OCI-LY7 (cell line): ENCODE measurements at regions not wholly inside any gene's neighbourhood (a gene's known extent, or its start where the extent isn't known, plus 50 kb on each side); places are given as distances from the start of the nearest gene placed in this dataset.

Experiments
- BruUV-seq: library from RNA; stranded (reverse); fragments of 400-500 nt; replicated peaks from 2 replicates; lab custom pipeline; 2021; lab: Mats Ljungman, UMichigan
- CTCF ChIA-PET: fragments of 300-600 bp; sonication (Branson Sonifier 250); formaldehyde crosslinking; loops from one replicate; lab custom pipeline; 2022; ENCODE audit warnings: antibody characterized with exemption; ENCODE audit not compliant: unreplicated experiment; lab: Charles Lee
- POLR2A ChIA-PET: fragments of 300-600 bp; sonication (Branson Sonifier 250); formaldehyde crosslinking; loops from one replicate; lab custom pipeline; 2022; ENCODE audit warnings: antibody characterized with exemption; lab: Charles Lee
- DNase-seq: peaks from one replicate; pipeline ENCODE4 v3.0.0-alpha.2; 2015; ENCODE audit warnings: low spot score
- H2AFZ ChIP-seq: fragments of 200-600 bp; sonication (generic), shearing (Covaris generic); 2 replicates; pipeline ENCODE4 v1.6.1; 2014; ENCODE audit warnings: mild to moderate bottlenecking, antibody characterized with exemption, low read length, moderate library complexity
- H3K27ac ChIP-seq: fragments of 200-600 bp; sonication (generic); 2 replicates; pipeline ENCODE4 v1.5.1; 2014; ENCODE audit warnings: mixed run types, low read depth, mild to moderate bottlenecking, moderate library complexity, low read length, inconsistent platforms; ENCODE audit not compliant: poor library complexity, severe bottlenecking
- H3K36me3 ChIP-seq: fragments of 200-600 bp; sonication (generic); 2 replicates; pipeline ENCODE4 v1.6.1; 2014; ENCODE audit warnings: mild to moderate bottlenecking, antibody characterized with exemption, low read length, moderate library complexity, mixed read lengths; ENCODE audit not compliant: insufficient read depth
- H3K4me1 ChIP-seq: fragments of 200-600 bp; sonication (generic); 2 replicates; pipeline ENCODE4 v1.5.1; 2014; ENCODE audit warnings: mild to moderate bottlenecking, low read length; ENCODE audit not compliant: insufficient read depth, poor library complexity, severe bottlenecking
- H3K4me2 ChIP-seq: fragments of 200-600 bp; sonication (generic); 2 replicates; pipeline ENCODE4 v1.6.1; 2014; ENCODE audit warnings: mild to moderate bottlenecking, low read length
- H3K4me3 ChIP-seq: fragments of 200-600 bp; sonication (generic); 2 replicates; pipeline ENCODE4 v1.5.1; 2014; ENCODE audit warnings: mild to moderate bottlenecking, low read depth, low read length; ENCODE audit not compliant: poor library complexity, severe bottlenecking
- H3K79me2 ChIP-seq: fragments of 200-600 bp; sonication (generic); 2 replicates; pipeline ENCODE4 v1.6.1; 2016; ENCODE audit warnings: low read depth, mild to moderate bottlenecking, low read length, moderate library complexity, mixed read lengths; ENCODE audit not compliant: insufficient read depth
- H3K9me2 ChIP-seq: fragments of 200-600 bp; sonication (generic); 2 replicates; pipeline ENCODE4 v1.6.1; 2016; ENCODE audit warnings: mild to moderate bottlenecking, low read length, mixed read lengths; ENCODE audit not compliant: insufficient read depth
- H3K9me3 ChIP-seq: fragments of 200-600 bp; sonication (generic); 2 replicates; pipeline ENCODE4 v1.6.1; 2014; ENCODE audit warnings: mild to moderate bottlenecking, mixed run types, low read length, mixed read lengths
- H4K20me1 ChIP-seq: fragments of 200-600 bp; sonication (generic); 2 replicates; pipeline ENCODE4 v1.6.1; 2014; ENCODE audit warnings: mild to moderate bottlenecking, antibody characterized with exemption, low read length, moderate library complexity, mixed read lengths; ENCODE audit not compliant: insufficient read depth
- CTCF ChIP-seq: fragments of 200-600 bp; sonication (generic); conservative IDR thresholded peaks from 2 replicates; pipeline ENCODE4 v1.5.1; 2014; ENCODE audit warnings: mild to moderate bottlenecking, antibody characterized with exemption, low read length, moderate library complexity, mixed read lengths
- EZH2phosphoT487 ChIP-seq: fragments of 200-600 bp; sonication (generic); IDR thresholded peaks from 2 replicates; pipeline ENCODE4 v1.6.1; 2018; ENCODE audit warnings: low read depth, borderline replicate concordance, mild to moderate bottlenecking, mixed run types, antibody characterized with exemption, low read length, moderate library complexity, mixed read lengths
- intact Hi-C: fragments of 100-400 bp; cut with micrococcal nuclease; formaldehyde crosslinking; loops from one replicate; pipeline ENCODE4 v1.10.0; 2022; ENCODE audit not compliant: unreplicated experiment

- TF ChIP-seq EZH2phosphoT487: no peak
- no peak for TF ChIP-seq CTCF
- no peak overlapping the region for H3K27ac ChIP-seq
- ChIA-PET CTCF (no interaction called here), POLR2A (no interaction called here)
- H3K79me2 ChIP-seq: no peaks in the 10 kb centered on the region
- no peaks in the 10 kb centered on the region for H3K36me3 ChIP-seq
- no peaks in the 10 kb centered on the region for H4K20me1 ChIP-seq
- no peak for DNase-seq
- no peak overlapping the region for H3K4me2 ChIP-seq
- no TSS peak for BruUV-seq
- no peak overlapping the region for H2AFZ ChIP-seq
- no peak overlapping the region for H3K4me3 ChIP-seq
- no peaks in the 10 kb centered on the region for H3K4me1 ChIP-seq
- H3K9me2 ChIP-seq: no peaks in the 10 kb centered on the region
- no peaks in the 10 kb centered on the region for H3K9me3 ChIP-seq
- intact Hi-C loops: no loop called here
Measured at GRCh38 chr13:94864474-94864873, 152.1 kb upstream of the SOX21 start.

GRCh38 chr13:94860981-94861407 is 148.6 kb upstream of the SOX21 start:
- DNase-seq: no peak
- no peak overlapping the region for H3K27ac ChIP-seq
- no TSS peak for BruUV-seq
- no peaks in the 10 kb centered on the region for H3K9me3 ChIP-seq
- no peaks in the 10 kb centered on the region for H3K36me3 ChIP-seq
- ChIA-PET CTCF (no interaction called here), POLR2A (no interaction called here)
- H3K9me2 ChIP-seq: no peaks in the 10 kb centered on the region
- intact Hi-C loops: no loop called here
- H2AFZ ChIP-seq: peak overlapping the region; percentile 57; the same call in 1 of the 2 replicates
- peak overlapping the region; percentile 51 for H3K4me2 ChIP-seq
- peak overlapping the region; percentile 15 for H3K4me3 ChIP-seq
- H3K4me1 ChIP-seq: no peaks in the 10 kb centered on the region
- H4K20me1 ChIP-seq: no peaks in the 10 kb centered on the region
- TF ChIP-seq CTCF: no peak
- no peak for TF ChIP-seq EZH2phosphoT487
- no peaks in the 10 kb centered on the region for H3K79me2 ChIP-seq

GRCh38 chr13:94859811-94860210 is 147.5 kb upstream of the SOX21 start:
- no peaks in the 10 kb centered on the region for H3K4me1 ChIP-seq
- no peaks in the 10 kb centered on the region for H3K36me3 ChIP-seq
- no peak overlapping the region for H3K27ac ChIP-seq
- no peaks in the 10 kb centered on the region for H3K9me2 ChIP-seq
- intact Hi-C loops: no loop called here
- H2AFZ ChIP-seq: no peak overlapping the region
- H4K20me1 ChIP-seq: no peaks in the 10 kb centered on the region
- no peak overlapping the region for H3K4me2 ChIP-seq
- DNase-seq: no peak
- TF ChIP-seq CTCF (no peak), EZH2phosphoT487 (no peak)
- no peak overlapping the region for H3K4me3 ChIP-seq
- H3K9me3 ChIP-seq: no peaks in the 10 kb centered on the region
- H3K79me2 ChIP-seq: no peaks in the 10 kb centered on the region
- CTCF ChIA-PET: no interaction called here
- POLR2A ChIA-PET: interaction anchor here (0.6 kb wide), 1 partner anchor 521 kb away, joined by 4 read pairs; no protein-coding TSS in a partner anchor
- no TSS peak for BruUV-seq
